Fibroblast of skin of abdomen (primary cell): ENCODE measurements at regions not wholly inside any gene's neighbourhood (a gene's known extent, or its start where the extent isn't known, plus 50 kb on each side); places are given as distances from the start of the nearest gene placed in this dataset.

ENCODE experiments used
- DNase-seq: peaks from one replicate; pipeline ENCODE4 v3.0.0-alpha.2; 2013

DNA sequence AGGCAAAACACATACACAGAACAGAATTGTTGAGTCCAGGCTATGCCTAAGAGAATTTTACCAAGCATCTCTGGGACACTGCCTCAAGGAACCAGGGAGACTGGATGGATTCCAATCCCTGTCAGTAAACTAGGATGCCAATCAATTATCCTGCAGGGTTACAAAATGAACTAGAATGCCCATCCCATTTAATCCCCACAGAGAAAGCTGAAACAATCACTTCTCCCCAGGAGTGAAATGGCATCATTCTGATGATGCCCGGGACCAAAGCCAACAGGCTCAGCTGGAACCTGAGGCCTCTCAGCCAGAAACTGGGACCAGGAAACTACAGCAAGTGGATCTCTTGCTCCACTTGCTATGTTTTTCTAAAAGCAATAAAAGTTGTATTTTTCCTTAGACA lies 130.0 kb upstream of the TJP1 start:
- no peak for DNase-seq

DNA sequence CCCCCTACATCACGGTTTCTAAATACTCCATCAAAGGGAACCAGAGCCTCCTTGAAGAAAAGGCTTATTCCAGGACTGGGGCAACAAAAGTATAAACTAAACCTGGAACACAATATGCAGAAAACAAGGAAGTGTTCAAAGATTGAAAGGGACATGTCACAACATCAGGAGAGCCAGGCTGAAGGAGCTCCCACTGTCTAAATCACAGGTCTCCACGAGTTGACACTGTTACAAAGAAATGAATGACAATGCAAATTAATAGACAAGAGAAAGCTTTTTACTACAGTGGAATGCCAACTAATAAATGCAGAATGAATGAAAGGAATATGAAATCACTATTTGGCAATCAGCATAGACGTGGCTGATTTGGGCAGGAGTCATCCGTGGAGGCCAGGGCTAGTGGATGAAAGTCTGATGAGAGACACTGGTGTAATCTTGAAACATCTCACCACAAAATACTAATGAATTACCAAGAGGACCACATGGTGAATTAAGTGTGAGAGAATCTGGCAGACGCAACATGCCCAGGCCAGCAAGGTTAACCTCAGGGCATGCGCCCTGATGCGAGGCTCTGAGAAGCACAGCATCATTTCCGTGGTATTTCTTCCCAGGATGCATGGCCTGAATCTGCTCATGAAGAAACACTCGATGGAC lies 123.8 kb upstream of the TJP1 start:
- peak; percentile 72 for DNase-seq

DNA sequence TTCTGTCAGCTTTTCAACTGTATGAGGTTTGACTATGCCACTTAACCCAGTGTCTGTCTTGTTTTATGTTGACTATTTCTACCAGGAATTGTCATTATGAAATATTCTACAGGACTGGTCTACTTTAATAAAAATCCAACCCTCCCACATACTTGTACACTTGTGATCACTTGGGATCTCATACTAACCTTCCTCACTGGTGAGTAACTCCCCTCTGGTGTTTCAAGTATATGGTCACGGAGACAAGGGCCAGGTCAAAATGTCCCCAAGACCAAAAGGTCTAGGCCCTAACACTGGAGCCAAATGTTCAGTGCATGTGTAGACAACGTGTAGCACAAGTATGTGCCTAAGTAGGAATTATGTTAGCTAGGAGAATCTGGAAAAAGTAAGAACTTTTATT lies 122.7 kb upstream of the TJP1 start:
- DNase-seq = no peak

DNA sequence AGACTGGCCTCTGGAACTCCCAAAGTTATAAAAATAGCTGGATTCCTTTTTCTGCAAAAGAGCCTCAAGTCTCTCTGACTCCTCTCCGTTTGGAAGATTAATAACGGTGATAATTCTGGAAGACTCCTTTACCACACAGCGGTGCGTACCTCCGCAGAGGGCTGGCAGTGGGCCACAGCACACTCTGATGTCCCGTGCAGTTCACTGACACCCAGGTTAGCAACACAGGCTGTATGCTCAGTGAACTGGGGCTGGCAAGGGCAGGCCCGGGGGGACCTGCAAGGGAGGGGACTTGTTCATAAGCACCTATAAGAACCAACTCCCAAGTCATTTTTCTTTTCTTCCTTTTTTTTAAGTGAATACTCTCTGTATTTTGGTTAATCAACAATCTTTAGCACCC lies 120.3 kb upstream of the TJP1 start:
- no peak for DNase-seq

DNA sequence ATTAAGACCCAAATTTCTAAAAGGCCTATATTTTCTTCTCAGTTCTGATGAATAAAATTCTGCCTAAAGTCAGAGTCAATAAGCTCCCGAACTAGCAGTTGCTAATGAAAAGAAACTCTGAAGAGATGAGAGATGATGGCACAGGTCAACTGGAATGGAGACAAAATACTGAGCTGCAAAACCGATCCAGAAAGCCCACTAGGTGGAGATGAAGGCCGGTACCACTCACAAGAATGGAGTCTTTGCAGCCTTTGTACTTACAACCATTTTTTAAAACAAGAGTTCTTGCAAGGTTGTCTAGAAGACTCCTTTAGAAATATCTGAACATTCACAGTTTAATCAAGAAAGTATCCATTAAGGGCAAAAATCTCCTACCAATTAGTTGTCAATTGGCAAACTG lies 119.9 kb upstream of the TJP1 start:
- no peak for DNase-seq

DNA sequence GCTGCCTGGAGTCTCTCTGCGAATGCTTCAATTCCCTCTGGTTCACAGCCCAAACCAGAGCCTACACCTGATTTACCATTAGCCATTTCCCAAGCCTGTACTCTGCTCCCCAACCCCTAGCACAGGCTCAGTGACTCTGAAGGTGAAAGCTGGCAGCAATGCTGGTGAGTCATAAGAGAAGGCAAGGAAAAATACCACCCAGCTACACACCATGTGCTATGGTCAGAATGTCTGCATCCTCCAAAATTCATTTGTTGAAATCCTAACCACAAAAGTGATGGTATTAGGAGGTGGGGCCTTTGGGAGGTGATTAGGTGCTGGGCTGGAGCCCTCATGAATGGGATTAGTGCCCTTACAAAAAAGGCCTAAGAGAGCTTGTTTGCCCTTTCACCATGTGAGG lies 117.1 kb upstream of the TJP1 start:
- DNase-seq = peak; percentile 34

DNA sequence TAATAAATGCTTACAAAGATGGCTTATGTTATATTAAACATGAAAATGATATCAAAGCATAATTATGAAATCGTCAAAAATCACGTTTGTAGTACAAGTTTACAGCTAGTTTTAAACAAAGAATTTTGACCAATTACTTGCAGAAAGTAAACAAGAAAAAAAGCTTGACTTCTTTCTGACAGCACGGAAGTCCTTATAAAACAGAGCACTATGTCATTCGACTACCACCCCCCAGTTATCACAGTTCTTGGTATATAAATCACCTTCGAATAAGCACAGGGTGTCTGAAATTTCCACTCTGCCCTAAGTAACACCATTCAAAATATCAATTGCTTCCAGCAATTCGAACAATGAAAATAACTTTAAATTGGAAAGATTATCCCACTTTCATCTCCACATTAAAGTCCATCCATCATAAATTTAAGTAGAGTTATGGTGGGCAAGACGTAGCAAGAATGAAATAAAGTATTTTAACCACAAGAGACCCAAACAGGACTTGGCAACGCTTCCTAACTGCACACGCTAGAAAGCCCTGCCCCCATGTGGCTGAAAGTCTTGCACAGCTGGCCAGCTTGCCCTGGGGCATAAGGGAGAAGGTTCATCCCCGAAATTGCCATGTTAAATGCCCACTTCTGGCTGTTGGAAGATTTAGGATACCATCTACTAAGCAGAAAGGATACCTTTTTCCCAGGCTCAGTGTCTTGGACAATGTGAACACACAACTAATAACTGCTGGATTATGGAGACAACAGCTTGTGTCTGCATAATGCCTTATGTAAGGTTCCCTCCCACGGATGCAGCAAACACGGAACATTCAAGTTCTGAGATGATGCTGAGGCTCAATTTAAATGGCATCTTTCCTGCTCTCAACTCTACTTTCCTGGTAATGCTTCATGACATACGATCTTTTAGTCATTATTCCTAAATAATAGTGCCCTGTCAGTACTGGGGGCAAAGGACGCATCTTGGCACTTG lies 116.4 kb upstream of the TJP1 start:
- DNase-seq = peak; percentile 23

DNA sequence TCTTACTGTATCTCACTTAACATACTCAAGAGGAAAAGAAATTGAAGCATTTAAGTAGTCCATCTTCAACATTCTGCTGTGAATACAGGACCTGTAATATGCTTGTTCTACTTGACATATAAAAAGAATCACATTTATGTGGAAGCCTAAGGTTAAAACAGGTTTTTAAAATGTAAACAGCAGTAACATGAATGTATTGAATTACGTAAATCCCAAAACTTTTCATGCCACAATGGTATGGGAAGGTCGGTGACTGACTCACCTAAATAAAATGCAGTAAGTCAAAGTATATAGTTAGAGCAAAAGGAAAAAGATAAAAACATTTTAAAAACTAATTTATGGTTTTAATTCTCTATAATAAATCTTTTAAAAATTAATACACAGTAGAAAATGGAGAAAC lies 115.7 kb upstream of the TJP1 start:
- peak; percentile 76 for DNase-seq

DNA sequence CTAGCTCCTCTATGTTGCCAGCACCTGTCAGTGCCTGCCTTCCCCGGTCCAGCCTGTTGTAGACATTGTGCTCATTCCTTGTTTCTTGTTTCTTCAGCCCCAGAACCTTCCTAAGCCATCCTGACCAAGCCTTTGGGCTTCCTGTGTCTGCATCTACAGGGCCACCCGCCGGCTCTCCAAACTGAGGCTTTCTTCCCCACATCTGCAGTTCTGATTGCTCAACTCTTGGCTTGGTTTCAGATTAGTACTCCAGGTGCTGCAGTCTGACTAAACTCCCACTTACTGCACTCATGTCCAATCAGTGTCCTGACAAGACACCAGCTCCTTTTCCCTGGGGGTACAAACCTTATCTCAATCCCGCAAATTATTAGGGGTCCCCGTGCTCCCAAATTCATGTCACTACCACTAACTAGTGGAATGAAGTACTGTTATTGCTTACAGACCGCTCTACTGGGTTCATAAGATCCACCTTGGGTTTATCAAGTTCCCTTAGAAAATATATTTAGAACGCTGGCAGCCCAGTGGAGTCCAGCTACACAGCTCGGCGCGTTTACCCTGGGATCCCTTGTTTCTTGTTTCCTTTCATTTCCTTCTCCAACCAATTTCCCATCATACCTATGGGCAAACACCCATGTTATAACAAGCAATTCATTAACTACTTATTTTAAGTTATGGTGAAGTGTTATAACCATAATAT lies 114.2 kb upstream of the TJP1 start:
- DNase-seq = no peak

DNA sequence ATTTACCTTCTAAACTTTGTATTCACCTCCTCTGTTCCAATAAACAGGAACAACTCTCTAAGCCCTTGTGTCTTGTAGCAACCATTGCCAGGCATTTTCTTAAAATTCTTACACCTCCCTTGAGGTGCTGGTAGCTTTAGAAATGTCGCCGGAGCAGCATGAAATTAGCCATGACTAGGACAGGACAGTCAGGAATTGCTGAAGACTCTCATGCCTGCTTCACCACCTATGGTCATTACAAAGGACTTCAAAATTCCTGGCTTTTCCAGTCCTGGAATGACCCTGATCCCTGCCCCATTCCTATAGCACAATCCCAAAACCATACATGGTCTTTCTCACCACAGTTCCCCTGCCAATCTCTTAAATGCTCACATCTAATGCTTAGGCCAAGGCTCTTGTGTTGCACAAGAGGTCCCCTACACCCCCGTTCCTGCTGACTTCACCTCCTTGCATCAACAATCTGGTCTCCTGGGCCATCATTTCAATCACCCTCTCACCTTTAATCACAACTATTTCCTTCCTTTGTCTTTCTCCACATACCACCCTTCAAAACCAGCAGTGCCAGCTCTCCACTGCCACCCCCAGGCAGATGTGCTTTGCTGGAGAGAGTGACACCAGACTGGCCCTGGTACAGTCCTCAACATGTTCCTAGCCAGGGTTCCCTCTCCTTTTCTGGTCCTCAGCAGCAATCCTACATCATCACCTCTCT lies 113.2 kb upstream of the TJP1 start:
- no peak for DNase-seq

DNA sequence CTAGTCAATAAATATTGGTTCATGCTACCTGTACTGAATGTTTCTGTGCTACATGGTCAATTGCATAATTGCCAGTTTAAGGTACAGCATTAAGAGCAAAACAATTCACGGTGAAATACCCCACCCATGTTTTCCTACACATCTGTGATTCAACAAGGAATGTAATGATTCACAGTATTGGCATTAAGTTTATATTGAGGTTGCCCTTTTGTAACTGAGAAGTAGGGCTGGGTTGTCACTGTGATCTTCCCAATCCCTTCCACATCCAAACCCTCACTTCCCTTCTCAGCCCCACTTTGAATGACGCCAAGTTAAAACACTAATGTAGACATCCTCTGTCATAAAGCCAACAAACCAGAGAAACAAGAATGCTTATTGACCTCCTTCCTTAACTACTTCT lies 112.0 kb upstream of the TJP1 start:
- peak; percentile 53 for DNase-seq

DNA sequence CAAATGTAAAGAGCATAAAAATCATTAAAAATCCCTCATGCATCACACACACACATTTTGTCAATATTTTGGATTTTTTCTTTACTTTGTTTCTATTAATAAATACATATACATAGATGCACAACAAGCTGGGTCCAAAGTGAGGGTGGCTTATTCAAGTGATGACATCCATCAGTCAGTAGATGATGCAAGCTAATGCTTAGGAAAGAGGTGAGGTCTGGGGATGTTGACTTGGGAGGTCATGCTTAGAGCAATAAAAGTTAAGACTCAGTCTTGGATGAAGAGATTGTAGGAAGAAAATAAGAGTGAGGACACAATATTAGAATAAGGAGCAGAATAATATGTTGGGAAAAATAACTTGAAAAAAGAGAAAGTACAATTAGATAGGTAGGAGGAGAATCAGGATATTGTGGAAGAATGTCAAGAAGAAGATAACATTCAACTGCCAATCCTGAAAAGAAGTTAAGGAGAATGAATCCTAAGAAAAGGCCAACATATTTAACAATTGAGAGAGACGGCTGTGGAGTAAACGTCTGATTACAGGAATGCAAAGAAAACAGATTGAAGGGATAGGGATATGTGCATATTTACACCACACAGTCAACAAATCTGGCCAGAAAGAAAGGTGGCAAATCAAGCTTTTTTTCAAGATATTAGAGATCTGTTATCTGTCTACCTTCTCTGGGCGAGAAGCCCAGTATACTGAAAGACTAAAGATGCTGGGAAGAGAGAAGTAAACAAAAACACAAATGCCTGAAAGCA lies 111.0 kb upstream of the TJP1 start:
- DNase-seq = no peak

DNA sequence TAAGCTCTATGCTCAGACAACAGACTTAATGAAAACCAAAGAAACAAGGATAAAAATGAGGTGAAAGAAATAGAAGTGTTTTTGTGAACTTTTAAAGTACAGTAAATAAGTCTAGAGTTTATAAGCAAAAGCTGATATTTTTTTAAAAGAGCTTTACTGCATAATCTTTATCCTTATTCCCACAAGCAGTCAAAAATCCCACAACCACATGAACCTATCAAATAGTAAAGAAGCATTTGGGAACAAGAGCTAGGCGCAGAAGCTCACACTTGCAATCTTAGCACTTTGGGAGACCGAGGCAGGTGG lies 103.8 kb upstream of the TJP1 start:
- no peak for DNase-seq

DNA sequence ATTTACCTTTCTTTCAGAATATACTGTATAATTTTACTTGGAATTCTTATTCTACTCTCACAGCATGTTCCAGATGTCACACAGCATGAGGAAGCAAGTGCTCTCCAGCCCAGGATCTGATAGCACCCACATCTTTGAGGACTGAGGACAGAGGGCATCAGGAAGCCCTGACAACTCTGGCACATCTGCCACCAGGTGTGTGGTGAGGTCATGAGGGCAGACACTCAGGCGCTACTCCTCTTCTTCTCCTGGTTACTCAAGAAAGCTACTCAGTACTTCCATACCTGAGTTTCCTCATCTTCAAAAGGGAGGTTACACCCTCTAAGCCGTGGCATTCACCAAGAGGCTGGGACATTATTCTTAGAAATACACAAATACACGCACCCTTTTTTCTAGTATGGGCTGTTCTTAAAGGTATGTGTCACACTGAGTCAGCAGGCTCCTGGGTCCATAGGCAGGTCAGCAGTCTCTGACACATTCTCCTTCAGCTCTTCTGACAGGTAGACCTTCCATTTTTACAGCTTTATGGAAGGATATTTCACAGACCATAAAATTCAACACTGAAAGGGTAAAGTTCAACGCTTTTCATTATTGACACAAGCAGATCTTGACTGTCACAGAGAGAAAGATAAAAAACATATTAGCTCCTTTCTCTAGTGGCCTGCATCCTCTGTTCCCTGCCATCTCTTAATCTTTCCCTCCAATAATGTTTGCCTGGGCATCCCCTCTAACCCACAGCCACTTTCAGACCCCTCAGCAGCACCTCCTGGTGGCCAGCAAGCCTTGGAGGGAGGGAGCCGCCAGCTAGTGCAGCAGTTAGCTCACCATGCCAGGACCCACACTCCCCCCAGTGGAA lies 103.2 kb upstream of the TJP1 start:
- DNase-seq = peak; percentile 73

DNA sequence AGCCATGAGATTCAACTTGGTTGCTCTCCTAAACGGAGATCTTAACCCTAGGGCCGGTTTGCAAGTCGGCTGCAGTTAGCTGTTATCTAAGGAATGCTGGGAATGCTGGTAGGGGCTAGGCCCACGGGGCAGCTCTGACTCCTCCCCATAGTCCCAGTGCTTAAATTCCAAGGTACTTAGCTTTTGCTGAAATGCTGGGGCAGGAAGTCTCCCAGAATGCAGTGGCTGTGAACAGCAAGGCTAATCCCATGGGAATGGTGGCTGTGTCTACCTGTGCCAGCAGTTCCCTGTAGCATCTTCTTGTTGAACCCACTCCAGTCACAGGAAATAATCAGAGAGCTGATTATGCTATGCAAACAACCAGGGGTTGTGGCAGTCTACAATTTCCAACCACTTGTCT lies 102.5 kb upstream of the TJP1 start:
- peak; percentile 87 for DNase-seq

DNA sequence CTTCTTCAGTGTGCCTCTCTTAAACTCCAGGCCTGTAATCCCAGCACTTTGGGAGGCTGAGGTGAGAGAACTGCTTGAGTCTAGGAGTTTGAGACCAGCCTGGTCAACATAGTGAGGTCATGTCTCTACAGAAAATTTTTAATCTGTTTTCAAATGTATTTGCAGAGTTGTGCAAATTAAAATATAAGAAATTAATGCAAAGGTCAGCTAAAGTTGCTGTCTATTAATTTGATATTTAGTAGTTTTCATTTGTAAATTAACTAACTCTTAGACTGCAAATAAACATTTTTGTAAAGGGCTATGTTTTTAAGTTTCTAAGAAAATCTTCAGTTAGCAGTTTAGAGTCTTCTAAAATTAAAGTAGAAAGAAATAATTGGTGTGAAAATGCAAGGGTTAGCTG lies 99.9 kb upstream of the TJP1 start:
- no peak for DNase-seq

DNA sequence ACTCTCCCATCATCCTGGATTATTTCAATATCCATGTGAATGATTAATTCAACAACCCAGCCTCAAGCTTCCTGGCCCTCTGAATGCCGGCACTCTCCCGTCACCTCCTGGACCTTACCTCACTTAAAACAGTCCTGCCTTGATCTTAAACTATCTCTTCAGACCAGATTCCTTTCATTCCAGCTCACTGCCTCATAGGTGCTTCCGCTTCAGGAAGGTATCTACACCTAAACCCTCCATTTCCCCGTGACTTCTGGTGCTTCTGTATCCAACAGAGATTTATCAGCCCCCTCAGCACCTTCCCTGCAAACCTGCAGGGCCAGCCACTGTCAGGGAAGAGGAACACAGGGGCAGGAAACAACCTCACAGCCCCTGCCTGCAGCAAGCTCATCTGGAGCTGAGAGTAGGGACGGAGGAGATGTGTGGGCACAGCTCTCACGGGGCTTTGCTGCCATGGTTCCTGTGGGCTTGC lies 98.9 kb upstream of the TJP1 start:
- no peak for DNase-seq

DNA sequence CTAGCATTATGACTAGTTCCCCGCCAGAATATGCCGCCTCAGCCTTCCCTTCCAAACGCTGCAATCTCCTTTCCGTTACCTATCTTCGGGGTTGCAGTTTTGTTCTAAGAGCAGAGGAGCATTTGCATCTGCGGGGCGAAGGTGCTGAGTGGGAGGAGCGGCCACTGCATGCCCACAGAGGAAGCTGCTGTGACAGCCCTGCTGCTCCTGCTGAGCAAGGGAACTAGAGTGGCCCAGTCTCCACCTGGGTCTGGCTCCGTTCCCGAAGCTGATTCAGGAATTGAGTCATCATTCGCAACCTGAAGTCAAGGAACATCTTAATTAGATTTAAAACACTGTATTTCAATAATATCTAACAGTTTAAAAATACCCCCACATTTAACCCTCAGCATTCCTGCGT lies 98.2 kb upstream of the TJP1 start:
- no peak for DNase-seq

DNA sequence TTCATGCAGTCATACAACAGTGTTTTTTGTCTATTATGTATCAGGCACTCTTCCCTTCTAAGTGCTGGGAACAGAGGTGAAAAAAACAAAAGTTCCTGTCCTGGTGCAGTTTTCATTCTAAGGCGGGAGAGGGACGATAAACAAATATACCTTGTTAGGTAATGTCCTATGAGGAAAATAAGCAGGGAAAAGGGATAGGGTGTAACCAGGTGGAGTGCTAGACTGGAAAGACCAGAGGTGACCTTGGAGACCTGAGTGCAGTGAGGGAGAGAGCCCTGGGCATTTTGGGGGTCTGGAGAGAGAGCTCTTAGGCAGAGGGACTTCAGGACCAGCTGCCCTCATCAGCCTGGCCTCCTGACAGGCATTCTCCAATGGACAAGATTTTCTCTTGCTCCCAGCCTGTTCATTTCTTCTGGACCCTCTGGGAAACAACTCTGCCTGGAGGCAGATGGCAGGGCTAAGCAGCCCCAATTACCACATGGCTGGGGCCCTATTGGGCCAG lies 97.2 kb upstream of the TJP1 start:
- no peak for DNase-seq

DNA sequence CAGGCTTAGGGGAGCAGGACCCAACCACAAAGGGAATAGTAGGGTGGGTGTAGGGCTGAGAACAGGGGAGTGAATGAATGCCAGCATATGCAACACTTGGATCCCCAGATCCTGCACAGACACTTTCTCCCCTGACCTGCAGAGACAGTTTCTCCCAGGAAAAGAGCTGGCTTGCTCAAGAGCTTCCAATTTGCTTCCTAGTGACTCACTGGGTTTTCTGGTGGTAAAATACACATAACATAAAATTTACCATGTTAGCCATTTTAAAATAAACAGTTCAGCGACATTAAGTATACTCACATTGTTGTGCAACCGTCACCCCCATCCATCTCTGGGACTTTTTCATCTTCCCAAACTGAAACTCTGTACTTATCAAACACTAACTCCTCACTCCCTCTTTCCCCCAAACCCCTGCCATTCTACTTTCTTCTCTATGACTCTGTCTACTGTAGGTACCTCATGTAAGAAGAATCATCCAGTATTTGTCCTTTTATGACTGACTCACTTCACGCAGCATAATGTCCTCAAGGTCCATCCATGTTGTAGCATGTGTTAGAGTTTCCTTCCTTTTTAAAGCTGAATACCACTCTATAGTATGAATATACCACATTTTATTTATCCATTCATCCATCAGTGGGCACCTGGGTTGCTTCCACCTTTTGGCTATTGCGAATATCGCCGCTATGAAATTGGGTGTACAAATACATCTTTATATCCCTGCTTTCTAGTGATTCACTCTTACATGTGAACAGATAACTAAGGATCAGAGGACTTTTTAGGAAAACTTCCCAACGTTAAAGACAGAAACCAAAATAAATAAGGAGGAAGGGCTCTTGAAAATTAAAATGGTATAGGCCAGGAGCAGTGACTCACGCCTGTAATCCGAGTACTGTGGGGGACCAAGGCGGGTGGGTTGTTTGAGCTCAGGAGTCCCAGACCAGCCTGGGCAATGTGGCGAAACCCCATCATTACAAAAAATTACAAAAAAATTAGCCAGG lies 95.6 kb upstream of the TJP1 start:
- no peak for DNase-seq
